ENCODE measurements at regions not wholly inside any gene's neighbourhood (a gene's known extent, or its start where the extent isn't known, plus 50 kb on each side); places are given as distances from the start of the nearest gene placed in this dataset.

DNA sequence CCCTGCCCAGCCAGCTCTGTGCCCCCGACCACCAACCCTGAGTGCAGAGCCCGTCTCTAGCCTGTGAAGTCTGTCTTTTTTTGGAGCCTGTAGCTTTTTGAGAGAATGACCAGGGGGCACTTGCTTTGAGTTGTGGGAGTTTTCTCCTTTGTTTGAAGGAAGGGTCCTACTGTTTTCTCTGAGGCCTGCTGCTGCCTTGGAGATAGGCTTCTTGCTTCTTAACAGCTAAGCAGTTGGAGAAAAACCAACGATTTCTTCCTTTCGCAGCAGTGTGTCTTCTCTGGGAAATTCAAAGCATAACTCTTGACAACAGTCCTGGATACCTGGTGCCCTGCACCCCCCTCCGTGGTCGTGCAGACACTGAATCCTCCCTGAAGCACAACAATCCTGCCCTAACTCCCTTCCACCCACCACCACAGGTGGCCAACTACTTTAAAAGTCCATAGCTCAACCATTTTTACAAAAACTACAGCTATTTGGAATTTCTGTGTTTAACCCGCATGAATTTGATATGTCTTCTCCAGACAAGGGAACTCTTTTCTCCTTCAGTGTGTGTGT is 61.0 kb downstream of the FAM50B start:
- Mint-ChIP-seq H3K9me3 (ENCODE audit: unreplicated experiment) (no peaks in the 10 kb centered on the region), H3K4me1 (ENCODE audit: insufficient read depth, unreplicated experiment) (peaks cover 40% of the 10 kb centered on the region), H3K4me3 (ENCODE audit: unreplicated experiment) (no peak overlapping the region), H3K27me3 (ENCODE audit: insufficient read depth, unreplicated experiment) (no peaks in the 10 kb centered on the region), H3K36me3 (ENCODE audit: insufficient read depth, unreplicated experiment) (peaks cover 6% of the 10 kb centered on the region), H3K27ac (ENCODE audit: low read depth, unreplicated experiment) (peak overlapping the region; percentile 93)
- intact Hi-C loops (cut with micrococcal nuclease): no loop called here
- POLR2A ChIA-PET: interaction anchor here (0.5 to 2.0 kb wide), 5 partner anchors 9 to 976 kb away, joined by 3 to 9 read pairs (median 4); a partner anchor contains a TSS
- no peak for TF ChIP-seq CTCF (IDR thresholded peaks at IDR 0.05; ENCODE audit: unreplicated experiment)
- no TSS peak for BruUV-seq (replicated peaks)
- CTCF ChIA-PET: interaction anchor here (0.6 to 1.5 kb wide), 7 partner anchors 9 to 28 kb away, joined by 3 to 7 read pairs (median 3); no protein-coding TSS in a partner anchor
- no peak for DNase-seq (ENCODE audit: unreplicated experiment)

DNA sequence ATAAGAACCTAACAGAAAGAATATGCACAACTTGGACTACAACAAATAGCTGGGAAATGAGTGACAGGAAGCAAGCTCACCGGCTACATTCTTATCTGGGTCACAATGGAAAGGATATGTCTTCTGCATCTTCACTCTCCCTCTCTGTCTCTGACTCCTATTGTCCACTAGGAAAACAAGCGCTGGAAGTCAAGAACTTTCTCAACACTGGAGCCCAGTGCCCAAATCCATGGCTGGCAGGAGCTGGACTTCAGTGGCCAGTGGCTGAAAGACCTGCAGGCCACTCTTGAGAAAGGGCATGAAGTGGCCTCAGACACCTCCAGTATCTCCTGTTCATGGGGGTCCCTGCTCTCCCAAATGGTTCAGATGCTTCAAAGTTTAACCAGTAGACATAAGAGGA is 62.0 kb downstream of the FAM50B start:
- Mint-ChIP-seq H3K4me1 (ENCODE audit: insufficient read depth, unreplicated experiment) (peaks cover 48% of the 10 kb centered on the region), H3K27ac (ENCODE audit: low read depth, unreplicated experiment) (peak overlapping the region; percentile 93), H3K4me3 (ENCODE audit: unreplicated experiment) (peak overlapping the region; percentile 55), H3K36me3 (ENCODE audit: insufficient read depth, unreplicated experiment) (peaks cover 6% of the 10 kb centered on the region), H3K27me3 (ENCODE audit: insufficient read depth, unreplicated experiment) (no peaks in the 10 kb centered on the region), H3K9me3 (ENCODE audit: unreplicated experiment) (no peaks in the 10 kb centered on the region)
- intact Hi-C loops (cut with micrococcal nuclease): no loop called here
- ChIA-PET CTCF (interaction anchor here (0.6 to 1.0 kb wide), 4 partner anchors 10 to 24 kb away, joined by 3 to 4 read pairs (median 4); no protein-coding TSS in a partner anchor), POLR2A (interaction anchor here (0.6 to 2.0 kb wide), 4 partner anchors 8 to 161 kb away, joined by 3 to 9 read pairs (median 4); no protein-coding TSS in a partner anchor)
- no peak for DNase-seq (ENCODE audit: unreplicated experiment)
- BruUV-seq (replicated peaks): no TSS peak
- no peak for TF ChIP-seq CTCF (IDR thresholded peaks at IDR 0.05; ENCODE audit: unreplicated experiment)

GRCh38 chr6:3911614-3912336 is 62.6 kb downstream of the FAM50B start:
- peak overlapping the region; percentile 93 for H3K27ac Mint-ChIP-seq (ENCODE audit: low read depth, unreplicated experiment)
- TF ChIP-seq CTCF (IDR thresholded peaks at IDR 0.05; ENCODE audit: unreplicated experiment): no peak
- no peaks in the 10 kb centered on the region for H3K27me3 Mint-ChIP-seq (ENCODE audit: insufficient read depth, unreplicated experiment)
- ChIA-PET CTCF (interaction anchor here (0.6 to 3.1 kb wide), 7 partner anchors 12 to 163 kb away, joined by 3 to 21 read pairs (median 8); partner anchors contain the start of gene FAM50B), POLR2A (interaction anchor here (0.6 to 3.1 kb wide), 15 partner anchors 8 to 161 kb away, joined by 3 to 34 read pairs (median 4); partner anchors contain the start of gene FAM50B)
- DNase-seq (ENCODE audit: unreplicated experiment): peak; percentile 89
- H3K4me3 Mint-ChIP-seq (ENCODE audit: unreplicated experiment): peak overlapping the region; percentile 55
- peaks cover 48% of the 10 kb centered on the region for H3K4me1 Mint-ChIP-seq (ENCODE audit: insufficient read depth, unreplicated experiment)
- intact Hi-C loops (cut with micrococcal nuclease): no loop called here
- no TSS peak for BruUV-seq (replicated peaks)
- H3K36me3 Mint-ChIP-seq (ENCODE audit: insufficient read depth, unreplicated experiment): peaks cover 6% of the 10 kb centered on the region
- H3K9me3 Mint-ChIP-seq (ENCODE audit: unreplicated experiment): no peaks in the 10 kb centered on the region

Data from MCF 10A (cell line).